Stimulated activated CD4-positive, alpha-beta T cell treated with anti-CD3 and anti-CD28 coated beads, Interleukin-1b, Interleukin-23, amount 100 ng/mL, for 48 hours (primary cell): ENCODE measurements at regions not wholly inside any gene's neighbourhood (a gene's known extent, or its start where the extent isn't known, plus 50 kb on each side); places are given as distances from the start of the nearest gene placed in this dataset.

Experiments
- DNase-seq: peaks from one replicate; pipeline ENCODE4 v3.0.0-alpha.2; 2020

DNA sequence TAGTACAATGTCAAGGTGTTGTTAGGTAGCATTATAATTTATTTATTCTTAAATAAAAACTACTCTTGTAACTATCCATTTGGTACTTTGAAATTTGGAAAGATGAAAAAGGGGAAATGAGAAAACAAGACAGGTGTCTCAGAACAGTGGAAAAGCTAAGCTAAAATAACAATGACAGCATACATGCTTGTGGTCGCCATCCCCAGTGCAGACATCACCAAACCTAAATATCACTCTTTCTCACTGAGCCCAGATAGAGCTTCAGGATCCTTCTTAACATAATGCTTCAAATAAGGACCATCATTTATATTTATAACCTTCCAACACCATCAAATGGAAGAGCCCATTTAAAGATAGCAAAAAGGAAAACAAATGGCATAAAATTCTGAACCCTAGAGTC, 434.4 kb upstream of the BRINP1 start:
- no peak for DNase-seq

DNA sequence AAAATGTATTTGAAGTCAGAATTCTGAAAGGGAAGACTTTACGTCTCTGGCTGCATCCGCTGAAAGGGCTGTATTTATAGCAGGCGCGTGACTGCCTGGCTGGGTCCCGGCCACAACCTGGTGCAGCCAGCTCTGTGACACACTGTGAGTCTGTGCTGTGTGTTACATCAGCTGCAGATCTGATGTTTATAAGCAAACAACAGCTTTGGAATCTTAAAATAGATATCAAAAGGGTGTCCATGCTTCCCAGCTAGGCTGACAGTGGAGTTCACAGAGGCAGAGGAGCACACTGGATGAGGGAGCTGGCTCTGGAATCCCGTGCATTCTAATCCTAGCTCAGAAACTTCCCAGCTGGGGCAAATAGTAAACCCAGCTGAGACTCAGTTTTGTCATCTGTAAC, 433.4 kb upstream of the BRINP1 start:
- DNase-seq = no peak

DNA sequence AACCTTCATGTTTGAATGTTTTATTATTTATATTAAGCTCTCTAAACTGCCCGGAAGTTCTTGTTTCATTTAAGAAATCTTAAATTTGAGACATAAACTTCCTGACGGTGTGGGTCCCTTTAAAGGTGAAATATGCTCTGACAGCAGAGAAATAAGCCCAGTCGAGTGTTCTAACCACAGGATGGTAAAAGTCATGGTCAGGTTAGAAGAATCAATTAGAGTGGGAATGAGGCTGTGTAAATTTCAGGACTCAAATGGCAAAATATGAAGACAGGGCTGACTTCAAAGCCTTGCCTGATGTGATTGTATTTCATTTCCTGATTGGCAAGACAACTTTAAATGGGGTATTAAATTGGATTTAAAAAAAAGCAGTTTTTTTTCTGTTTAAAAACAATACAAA, 432.9 kb upstream of the BRINP1 start:
- DNase-seq = no peak

DNA sequence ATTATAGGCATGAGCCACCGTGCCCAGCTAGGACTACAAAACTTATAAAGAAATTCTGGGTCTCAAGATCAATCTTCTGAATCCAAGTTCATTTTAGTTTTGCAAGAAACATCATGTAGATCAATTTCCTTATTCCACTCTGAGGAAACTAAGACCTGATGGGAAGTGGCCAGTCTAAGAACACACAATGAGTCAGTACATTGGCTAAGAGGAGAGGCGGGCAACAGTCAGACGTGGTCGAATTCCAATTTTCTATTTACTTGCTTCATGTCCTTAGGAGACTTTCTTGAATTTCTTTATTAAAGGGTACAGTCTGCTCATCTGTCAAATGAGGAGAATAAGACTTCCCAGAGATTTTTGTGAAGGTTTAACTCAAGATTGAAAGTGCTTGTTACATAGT, 432.1 kb upstream of the BRINP1 start:
- no peak for DNase-seq

DNA sequence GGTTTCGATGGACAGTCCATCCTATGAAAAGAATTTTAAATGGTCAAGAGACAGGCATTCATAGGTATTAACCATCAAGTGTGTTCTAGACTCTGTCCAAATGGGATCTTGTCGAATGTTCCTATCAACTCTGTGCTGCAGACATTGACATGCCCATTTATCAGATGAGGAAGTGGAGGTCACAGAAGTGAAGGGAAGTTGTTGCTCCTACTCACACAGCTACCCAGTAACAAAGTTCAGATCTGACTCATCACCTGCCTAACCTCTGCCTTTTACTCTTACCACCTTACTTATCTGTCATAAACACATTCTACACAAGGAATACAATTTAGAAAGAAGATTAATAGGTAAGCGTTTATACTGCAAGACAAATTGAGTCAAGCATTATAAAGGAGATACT, 426.2 kb upstream of the BRINP1 start:
- no peak for DNase-seq

DNA sequence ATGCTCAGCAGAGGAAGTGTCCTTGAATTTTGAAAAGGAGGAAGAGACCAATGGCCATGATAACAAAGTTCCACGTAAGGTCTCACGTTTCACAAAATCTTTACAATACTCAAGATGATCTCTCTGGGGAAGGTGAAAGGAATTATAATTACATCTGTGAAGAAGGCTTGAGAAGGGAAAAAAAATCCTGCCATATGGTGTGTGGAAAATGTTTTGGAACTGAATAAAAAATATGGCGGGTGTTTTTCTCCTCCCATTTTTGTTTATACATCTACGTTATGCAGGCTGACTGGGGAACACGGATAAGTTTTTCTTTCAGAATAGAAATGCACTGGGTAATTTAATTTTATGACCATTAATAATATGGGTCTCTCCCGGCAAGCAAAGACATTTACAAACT, 425.6 kb upstream of the BRINP1 start:
- DNase-seq = no peak

DNA sequence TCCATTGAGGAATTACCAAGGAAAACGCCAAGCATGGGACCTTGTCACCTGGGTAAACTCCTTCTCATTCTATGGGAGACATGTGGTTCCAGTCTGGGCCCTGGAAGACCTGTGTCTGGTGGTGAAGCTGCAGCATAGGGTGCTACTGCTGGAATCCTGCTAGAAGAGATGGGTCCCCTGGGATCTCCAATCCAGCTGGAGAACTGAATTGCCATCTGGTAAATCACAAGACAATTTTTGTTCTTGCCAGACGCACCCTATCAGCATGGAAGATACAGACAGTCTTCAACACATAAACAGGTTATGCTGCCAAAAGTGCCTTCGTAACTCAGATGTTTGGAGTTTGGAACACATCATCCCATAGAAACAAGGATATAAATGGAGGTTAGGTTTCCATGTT, 424.0 kb upstream of the BRINP1 start:
- no peak for DNase-seq

DNA sequence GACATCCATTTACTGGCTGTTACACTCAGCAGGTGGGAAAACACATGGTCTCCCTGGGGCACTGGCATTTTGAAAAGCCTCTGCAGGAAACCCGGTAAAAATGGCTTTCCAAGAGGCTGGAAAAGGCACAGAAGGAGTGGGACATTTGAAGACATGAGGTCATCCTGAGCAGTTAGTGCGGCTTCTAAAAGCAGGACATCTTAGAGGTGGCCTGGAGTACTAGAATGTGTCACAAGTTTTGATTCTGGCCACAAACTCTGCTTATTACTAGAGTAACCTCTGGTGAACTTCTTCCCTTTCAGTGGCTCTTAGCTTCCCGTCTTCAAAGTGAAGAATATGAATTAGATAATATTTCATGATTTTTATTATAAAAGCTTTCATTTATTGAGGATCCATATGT, 423.0 kb upstream of the BRINP1 start:
- DNase-seq = no peak

DNA sequence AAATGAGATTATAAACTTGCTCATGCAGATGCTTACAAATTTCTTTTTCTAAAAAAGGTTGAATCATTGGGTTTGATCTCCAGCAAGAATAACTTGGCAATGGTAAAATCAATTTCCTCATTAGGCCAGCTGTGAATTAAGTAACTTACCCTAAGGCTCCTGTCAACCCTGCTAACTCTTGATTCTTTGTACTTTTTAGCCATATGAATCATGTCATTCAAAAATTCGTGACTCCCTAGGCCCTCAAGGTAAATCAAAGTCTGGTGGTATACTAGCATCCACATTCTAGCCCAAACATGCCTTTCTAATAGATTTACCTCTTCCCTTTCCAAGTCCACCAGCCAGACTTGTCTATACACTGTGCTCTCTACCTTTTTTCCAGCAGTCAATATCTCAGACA, 420.8 kb upstream of the BRINP1 start:
- no peak for DNase-seq

DNA sequence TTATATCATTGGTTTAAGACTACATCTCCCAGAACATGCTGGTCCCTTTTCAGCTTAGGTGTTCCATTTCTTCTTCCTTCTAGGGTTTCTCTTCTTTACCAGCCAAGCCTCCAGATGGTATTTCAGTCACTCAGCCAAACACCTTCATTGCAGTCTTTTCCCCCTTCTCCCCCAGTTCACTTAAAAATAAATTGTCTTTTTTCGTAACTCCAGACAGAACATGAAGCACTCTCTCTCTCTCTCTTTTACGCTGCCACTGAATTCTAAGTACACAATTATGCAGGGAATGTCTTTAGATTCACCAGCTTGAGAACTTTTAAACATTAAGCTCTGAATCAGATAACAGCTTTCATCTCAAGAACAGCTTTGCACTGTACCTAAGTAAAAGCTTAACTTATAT, 419.7 kb upstream of the BRINP1 start:
- no peak for DNase-seq

DNA sequence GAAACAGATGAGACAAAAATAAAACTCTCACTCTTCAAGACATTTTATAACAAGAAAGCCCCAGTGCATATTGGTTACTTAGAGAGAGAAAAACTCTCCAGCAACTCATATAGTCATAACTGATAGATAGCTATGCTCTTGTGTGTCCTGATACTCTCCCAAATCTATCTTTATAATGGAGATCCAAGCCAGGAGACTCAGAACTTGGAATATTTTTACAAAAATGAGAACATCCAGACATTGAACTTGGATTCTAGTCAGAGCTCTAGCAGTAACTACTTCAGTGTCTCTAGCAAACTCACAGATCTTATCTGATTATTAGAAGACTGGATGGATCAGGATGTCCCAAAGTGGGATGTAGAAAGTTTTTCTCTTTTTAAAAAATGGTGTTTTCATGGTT, 412.7 kb upstream of the BRINP1 start:
- DNase-seq = no peak

DNA sequence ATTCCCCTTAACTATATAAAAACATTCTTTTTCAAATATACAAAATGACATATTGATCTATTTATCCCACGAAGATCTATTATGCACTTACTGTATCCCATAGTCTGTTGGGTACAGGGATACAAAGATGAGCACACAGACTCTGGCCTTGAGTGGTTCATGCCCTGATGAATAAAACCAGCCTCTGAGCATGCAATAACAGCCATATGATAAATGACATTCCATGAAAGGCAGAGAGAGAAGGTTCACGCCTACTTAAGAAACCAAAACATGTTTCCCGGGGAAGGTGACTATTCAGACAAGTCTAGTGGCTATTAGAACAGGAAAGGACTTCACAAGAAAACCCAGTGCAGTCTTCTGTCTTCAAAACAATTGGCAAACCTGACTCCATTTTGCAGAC, 406.2 kb upstream of the BRINP1 start:
- DNase-seq = no peak

DNA sequence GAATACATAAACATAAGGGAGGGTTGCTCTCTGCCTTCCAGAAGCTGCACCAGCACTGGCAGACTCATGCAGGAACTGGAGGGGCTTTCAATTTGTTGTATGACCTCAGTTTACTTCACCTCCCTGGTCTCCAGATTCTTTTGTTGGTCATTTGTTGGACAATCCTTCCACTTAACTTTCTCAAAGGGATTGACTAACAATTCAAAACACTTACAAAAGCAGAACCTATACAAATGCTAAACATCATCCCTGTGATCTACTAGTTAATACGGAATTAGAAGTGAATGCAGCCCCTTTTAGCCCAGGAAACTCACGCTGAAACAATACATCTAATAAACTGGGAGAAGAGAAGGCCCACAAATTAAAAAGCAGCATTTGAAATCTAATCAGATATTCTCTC, 404.6 kb upstream of the BRINP1 start:
- DNase-seq = no peak

DNA sequence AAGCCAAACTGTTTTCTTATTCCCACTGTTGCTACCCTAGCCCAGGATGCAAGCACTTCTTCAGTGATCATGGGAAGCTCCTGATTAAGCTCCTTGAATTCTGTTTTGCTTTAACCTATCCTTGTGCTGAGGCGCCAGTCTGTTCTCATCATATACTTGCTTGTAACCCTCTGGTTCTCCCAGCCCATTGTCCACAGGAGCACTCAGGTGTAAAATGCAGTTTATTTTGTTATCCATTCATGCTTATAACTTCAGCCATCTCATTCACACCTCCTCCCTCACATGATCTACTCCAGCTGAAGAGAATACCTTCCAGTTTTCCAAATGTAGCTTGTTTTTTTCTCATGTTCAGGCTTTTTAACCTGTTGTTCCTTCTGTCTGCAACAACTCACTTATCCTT, 402.1 kb upstream of the BRINP1 start:
- DNase-seq = no peak

DNA sequence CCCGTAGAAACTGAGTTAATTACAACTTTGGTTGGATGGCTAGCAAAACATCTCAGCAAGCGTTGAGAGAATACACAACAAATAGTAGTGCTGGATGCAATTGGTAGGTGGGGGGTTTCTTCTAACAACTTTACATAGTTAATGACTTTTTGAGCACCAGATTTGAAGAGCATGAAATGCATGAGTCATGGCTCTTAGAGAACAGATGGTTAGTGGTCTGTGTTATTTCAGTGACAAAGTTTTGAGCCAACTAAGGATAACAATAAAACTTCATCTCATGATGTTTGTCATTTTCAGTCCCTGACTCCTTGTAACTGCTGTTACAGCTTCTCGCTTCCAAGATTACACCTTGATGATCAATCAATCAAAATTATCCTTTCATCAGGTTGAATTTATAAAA, 399.0 kb upstream of the BRINP1 start:
- DNase-seq = no peak

DNA sequence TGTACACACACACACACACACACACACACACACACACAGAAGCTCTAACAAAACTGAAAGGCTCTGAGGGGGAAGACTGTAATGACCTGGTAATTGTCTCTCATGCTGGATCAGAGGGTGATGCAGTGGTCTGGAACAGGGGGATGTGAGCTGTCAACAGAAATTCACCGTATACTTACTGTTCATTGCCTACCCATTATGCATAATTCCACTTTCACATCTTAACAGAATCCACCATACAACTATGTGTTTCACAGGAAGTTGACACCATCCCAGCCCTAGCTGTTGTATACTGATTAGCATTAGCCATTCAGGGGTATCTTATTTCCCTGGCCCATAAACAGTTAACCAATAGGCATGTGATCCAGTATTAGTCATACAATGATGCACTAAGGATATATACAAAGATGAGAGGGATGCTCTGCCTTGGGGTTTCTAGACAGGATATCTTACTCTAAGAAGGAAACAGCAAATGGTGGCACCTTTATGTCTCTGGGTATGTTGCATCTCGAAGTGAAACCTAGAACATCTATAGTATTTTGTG, 396.5 kb upstream of the BRINP1 start:
- DNase-seq = no peak

DNA sequence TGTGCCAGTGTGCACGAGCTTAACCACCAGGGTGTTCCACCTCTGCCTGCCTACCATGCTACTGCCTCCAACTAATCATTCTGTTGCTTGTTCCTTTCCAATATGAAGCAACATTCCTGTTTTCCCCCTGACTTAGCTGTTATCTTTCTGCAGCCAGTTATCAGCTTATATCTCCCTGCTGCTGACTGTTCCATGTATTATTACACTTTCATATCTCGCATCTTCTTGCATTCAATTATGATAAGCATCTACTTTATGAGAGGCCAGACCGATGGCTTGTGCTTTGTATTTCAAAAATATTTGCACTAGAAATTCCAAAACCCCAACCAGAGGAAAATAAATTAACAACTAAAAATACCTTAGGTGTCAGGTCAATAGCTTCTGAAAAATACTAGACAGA, 394.0 kb upstream of the BRINP1 start:
- no peak for DNase-seq

DNA sequence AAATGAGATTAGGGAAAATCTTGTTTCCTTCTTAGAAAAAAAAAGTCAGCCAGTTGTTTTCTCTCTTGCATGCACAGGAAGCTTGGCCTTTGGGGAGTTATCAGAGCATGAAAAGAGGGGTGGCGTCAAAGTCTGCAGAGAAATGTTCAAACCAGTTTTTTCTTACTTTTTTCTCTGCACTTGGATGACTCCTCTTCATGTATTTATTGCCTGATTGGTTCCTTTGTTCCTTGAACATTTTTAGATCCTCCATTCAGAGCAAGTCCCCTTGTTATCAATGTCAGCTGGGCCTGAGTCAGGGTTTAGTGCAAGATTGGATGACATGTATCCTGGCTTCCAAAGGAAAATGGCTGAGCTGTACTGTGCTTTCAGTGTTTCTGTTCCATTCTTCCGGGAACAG, 392.6 kb upstream of the BRINP1 start:
- no peak for DNase-seq

DNA sequence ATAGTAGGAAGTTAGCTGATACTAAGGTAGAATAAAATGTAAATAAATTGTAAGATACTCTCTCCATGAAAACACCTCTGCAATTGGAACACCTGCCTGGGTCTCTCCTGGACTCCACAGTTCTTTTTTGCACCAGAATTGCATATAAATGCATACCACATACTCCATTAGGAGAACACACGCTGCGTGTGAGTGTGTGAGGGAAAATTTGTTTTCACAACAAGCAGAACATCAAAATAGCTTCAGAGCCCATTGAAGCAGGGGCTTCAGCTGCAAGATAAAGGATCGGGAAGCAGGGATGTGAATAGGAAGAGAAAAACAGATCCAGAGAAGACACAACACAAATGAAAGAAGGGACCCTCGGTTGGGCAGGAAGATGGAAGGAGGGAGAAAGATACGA, 389.8 kb upstream of the BRINP1 start:
- DNase-seq = no peak

DNA sequence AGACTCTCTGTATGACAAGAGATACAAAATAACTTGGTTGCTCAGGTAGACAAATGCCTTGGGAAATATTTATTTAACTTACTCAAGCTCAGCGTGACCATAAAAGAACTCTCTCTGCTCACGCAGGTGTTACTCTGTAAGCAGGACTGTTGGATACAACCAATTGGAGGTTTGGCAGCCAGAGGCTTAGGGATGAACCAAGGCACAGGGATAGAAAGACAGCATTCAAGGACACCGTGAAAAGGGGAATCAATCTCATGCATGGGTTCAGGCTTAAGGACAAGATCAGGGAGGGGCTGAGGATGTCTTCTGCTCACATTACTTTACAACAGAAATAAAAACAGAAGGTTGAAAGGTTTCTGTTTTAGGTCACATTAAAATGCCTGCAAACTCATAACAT, 389.0 kb upstream of the BRINP1 start:
- DNase-seq = no peak

DNA sequence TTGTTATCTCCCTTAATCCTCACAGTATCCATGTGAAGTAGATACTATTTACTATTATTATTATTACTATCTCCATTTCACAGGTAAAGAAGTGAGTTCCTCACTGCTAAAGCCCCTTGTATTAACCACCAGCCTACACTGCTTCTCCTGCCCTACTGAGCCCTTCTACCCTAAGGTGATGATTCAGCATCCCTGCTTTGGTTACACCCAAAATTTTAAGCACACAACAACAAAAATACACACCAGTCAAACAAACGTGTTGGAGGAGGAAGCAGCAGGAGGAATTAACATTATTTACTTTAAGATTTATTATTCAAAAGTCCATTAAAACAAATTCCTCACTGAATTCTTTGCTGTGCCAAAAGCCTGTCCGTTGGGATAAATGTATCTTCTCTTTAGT, 370.2 kb upstream of the BRINP1 start:
- DNase-seq = no peak

DNA sequence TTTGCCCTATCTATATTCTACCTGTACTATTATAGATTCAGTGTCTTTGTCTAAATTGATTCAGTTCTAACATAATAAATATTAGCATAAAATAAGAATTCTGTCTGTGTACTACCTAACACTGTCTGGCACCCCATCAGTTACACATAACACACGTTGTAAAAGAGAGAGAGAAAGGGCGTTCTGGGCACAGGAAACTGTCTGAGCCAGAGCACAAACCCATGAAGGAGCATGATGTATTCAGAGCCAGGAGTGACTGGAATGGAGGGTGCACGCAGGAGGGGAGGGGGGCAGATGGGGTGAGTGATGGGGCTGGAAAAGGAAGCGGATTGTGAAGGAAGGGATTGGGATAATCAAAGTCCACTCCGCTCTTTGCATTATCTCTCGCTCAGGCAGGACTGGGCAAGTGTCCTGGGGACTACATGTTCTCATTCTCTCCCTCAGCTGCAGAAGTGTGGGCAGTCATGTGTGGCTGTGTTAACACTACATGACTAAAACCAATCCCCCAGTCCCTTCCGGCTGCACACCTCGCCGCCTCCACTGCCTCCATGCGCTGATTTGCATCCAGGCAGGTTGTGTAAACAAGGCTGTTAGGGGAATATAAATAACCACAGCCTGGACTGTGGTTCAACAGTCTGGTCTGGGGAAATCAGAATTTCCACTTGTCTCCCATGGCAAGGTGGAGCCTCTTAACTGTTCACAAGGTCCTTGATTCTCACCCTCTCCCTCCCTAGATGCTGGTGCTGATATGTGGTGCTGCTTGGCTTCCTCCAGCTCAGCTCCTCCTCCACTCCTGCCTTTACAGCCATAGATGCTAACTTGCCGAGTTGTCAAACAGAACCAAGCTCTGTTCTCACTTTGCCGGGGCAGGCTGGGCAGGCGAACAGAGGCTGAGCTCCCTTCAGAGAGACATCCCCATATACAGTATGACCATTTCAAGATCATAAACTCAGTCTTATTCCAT, 367.5 kb upstream of the BRINP1 start:
- DNase-seq = no peak

DNA sequence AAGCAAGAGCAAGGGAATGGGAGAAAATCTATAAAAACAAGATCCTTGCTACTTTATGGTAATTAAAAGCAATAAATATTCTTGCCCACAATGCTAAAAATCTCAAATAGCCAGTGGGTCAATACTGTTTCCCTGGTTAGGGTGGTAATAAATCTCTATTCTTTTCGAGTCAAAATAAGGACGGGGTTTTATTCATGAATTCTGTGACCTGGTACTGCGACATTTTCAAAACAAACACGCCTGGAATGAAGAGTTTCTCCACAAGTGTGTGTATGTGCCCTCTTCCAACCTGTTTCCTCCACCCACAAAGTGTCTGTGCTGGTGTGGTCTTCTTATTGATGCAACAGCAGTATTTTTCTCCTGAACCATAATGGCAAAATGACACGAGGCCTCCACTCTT, 358.8 kb upstream of the BRINP1 start:
- DNase-seq = no peak

DNA sequence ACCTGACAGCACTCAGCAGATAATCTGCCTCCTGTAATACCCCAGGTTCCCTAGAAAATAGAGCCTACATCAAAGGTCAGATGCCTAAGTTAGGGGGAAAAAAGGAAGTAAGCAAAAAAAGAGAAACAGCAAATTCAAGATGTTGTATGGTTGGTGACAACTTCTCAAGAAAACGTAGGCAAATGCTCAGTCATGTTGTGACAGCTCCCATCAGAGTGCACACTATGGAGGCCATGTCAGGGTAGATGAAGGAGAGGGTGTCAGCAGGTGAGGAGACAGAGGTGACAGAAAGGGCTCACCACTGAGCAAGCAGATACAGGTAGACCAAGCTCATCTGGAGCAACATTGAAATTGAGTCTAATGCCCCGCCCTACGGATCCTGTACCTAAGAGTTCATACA, 356.8 kb upstream of the BRINP1 start:
- DNase-seq = no peak

DNA sequence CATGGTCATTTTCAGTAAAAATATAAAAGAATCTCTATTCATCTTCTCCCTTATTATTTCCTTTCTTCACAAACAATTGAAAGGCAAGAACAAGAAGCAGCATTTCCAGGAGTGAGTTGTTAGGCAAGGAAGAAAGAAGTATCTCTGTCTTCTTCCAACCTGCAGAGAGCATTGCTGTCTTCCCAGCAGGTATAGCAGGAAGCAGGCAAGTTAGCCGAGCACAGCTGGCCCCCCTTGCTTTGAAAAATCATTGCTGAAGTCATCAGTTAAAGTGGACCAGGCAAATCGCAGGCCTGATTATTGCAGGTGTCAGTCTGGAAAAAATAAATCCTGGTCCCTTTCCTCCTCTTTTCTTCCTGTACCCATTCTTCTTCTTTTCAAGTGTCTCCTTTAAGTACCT, 353.1 kb upstream of the BRINP1 start:
- DNase-seq = no peak
